ENCODE measurements at regions not wholly inside any gene's neighbourhood (a gene's known extent, or its start where the extent isn't known, plus 50 kb on each side); places are given as distances from the start of the nearest gene placed in this dataset.

GRCh38 chr3:24588629-24589512 lies 94.2 kb upstream of the THRB start:
- TF ChIP-seq POLR2A (IDR thresholded peaks at IDR 0.05) (no peak), CTCF (IDR thresholded peaks at IDR 0.05) (no peak)
